H4 (cell line): ENCODE measurements at regions not wholly inside any gene's neighbourhood (a gene's known extent, or its start where the extent isn't known, plus 50 kb on each side); places are given as distances from the start of the nearest gene placed in this dataset.

ENCODE experiments used
- DNase-seq: peaks from one replicate; pipeline ENCODE4 v3.0.0-alpha.2; 2015; ENCODE audit warnings: low spot score

DNA sequence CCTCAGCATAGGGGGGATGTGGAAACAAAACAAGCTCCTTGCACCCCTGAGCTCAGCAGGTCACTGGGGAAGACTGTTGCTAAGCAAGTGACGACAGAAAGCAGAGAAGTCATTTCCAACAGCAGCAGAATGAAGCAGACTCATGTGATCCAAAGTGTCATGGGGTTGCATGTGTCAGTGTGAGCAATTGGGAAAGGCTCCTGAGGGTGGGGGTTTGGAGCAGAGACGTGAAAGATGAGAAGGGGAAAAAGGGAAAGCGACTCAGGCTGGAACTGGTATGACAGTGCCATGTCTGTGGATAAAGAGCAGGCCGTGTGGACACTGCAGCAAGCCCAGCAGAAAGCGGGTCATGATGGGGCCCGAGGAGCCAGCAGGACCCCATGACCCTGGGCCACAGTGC, 363.9 kb downstream of the PREX1 start:
- DNase-seq = peak; percentile 48

DNA sequence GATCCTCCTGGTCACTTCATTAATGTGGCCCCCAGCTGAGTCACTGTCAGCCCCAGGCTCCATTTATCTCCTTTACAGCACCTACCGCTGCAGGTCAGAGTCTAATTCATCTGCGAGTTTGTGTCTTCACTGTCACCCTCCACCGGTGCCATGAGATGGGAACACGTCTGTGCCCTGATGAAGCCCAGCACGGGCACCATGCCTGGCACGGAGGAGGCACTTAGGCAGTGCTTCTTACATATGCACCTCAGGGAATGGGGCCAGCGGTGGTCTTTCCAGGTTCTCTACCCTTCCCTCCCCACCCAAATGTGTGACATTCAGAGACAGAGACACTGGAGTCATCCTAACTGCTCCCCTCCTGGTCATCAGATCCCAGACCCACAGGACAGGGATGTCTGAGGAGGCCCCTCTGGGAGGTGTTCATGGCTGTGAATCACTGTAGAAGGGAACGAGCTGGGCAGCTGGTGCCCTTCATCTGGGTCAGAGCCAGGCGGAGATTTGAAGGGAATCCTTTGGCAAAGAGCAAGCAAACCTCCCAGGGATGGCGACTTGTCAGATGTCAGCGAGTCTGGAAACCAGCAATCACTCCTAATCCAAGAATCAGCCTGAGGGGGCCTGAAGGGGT, 364.6 kb downstream of the PREX1 start:
- DNase-seq = no peak

DNA sequence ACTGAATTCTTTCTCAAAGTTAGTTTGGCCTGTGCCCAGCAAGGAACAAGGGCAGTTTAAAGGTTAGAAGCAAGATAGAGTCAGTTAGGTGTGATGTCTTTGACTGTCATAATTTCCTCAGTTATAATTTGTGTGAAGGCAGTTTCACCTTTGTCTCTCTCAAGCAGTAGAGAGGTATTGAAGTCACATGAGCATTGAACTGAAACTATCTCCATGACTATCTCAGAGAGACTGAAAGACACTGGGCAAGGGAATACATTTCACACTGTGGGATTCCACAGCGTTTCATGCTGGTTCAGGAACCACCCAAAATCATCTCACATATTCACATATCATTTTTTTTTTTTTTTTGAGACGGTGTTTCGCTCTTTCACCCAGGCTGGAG, 366.1 kb downstream of the PREX1 start:
- DNase-seq = no peak

DNA sequence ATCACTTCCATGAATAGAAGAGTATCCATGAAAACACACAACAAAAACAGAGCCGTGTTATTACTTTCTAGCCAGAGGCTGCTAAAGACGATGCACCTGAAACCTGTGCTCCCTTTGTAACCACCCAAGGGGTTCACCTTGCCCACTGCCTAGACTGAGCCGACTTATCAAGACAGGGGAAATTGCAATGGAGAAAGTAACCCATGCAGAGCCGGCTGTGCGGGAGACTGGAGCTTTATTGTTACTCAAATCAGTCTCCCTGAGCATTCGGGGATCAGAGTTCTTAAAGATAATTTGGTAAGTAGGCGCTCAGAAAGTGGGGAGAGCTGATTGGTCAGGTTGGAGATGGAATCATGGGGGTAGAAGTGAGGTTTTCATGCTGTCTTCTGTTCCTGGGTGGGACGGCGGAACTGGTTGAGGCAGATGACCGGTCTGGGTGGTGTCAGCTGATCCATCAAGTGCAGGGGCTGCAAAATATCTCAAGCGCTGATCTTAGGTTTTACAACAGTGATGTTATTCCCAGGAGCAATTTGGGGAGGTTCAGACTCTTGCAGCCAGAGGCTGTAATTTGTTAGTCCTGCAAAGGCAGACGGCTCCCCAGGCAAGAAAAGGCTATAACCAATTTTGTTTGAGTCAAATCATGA, 366.6 kb downstream of the PREX1 start:
- DNase-seq = no peak

DNA sequence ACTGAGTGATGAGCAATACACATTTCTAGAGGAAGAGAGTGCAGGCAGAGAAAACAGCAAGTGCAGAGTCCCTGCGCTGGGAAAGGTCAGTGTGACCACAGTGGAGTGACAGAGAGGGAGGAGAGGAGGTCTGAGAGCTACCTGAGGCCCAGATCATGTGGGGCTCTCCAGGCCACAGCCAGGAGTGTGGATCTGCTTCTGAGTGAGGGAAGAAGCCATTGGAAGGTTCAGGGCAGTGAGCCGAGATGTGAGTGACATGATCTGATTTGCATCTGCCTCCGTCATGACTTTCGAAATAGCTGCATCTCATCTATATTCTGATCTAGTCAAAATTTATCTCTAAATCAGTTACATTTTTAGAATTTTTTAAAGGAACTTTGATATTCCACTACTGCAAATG, 367.1 kb downstream of the PREX1 start:
- no peak for DNase-seq

DNA sequence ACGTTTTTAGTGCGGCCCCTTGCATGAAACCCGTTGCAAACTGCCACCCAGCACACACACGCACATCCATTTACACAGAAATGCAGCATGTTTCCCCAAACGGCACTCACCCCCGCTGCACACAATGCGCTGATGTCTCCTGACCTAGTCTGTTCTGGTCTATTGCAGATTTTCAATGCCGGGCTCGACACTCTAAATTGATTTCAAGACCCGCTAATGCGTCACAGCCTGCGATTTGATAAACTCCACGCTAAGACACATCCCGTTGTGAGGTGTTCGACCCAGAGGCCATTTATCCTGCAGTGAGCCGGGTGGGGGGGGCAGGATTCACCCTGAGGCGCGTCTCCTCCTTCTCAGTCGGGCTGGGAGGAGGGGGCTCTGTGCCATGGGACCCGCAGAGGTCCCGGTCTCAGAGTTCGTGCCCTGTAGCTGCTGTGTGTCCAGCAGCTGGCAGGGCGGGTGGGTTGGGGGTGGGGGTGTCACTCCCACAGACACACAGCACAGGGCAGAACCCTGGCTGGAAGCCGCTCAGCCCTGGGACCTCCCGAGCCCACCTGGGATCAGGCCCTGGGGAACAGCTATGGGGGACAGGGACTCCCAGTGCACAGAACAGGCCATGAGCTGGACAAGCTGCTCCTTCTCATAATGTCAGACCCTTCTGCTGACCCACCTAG, 367.9 kb downstream of the PREX1 start:
- DNase-seq = no peak

DNA sequence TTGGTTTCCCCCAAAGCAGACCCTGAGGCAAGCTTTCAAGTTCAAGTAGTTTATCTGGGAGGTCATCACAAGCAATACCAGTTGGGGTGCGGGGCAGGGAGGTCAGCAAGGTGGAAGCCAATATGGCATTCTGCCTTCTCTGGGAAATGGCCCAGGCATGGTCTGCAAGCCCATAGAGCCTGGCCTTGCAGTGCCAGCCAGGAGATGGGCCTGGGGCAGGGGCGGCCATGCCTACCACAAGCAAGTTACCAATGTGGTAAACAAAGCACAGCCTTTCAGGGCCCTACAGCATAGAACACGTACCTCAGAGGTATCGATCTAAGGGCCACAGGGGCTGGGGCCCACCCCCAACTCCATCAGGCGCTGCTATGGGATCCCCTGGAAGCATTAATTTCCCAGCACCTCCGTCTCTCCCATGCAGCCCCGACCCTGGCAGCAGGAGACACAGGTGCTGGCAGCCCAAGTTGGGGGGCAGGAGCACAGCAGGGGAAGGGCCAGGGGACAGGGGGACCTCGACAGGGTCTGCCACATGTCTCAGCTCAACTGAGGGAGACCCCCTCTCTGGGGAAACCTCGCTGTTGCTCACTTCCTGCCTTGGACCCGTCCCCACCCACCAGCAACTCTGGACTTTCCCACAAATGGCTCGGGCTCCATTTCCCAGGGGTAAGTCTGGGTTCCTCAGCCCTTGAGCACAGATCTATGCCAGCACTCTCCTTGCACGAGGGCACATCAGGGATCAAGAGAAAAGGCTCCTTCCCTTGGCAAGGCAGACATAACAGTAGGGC, 369.0 kb downstream of the PREX1 start:
- DNase-seq = no peak

DNA sequence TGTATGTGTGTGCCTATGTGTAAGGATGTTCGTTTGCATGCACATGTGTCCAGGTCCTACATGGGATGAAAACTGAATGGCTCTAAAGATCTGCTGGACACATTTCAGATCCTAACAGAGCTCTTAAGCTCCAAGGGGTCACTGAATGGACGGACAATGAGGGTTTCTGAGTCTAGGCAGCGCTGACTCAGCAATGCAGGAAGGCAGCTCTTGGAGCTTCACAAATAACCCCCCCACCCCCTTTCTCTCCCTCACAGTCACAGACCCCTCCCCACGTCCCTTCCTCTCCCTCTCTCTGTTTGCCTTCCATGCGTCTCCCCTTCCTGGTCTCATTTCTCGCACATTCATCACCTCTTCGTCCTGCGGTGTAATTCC, 369.8 kb downstream of the PREX1 start:
- no peak for DNase-seq

DNA sequence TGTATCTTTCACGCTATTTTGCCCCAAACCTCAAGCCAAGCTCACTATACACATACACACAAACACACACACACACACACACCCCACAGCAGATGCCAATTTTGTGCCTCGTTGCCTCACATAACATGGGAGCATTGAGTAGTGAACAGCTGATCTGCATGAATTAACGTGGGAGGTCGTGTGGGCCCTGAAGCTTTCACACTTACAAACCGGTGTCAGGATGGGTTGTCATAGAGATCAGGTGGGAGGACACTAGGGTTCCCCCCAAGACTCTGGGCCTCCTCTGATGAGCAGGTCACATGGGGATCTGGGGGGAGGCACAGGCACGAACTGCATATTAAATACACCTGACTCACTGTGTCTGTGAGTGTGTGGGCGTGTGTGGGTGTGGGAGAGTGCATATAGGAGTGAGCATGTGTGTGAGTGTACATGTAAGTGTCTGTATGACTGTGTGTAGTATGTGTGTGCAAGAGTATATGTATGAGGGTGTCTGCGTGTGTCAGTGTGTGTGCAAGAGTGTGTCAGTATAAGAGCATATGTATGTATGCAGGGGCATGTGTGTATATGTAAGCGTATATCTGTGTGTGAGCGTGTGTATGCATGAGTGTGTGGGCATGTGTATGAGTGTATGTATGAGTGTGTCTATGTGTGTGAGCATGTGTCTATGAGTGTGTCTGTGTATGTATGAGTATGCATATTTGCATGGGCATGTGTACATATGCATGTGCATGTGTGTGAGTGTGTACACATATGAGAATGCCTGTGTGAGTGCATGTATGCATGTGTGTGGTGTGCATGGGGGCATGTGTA, 370.4 kb downstream of the PREX1 start:
- DNase-seq = no peak

DNA sequence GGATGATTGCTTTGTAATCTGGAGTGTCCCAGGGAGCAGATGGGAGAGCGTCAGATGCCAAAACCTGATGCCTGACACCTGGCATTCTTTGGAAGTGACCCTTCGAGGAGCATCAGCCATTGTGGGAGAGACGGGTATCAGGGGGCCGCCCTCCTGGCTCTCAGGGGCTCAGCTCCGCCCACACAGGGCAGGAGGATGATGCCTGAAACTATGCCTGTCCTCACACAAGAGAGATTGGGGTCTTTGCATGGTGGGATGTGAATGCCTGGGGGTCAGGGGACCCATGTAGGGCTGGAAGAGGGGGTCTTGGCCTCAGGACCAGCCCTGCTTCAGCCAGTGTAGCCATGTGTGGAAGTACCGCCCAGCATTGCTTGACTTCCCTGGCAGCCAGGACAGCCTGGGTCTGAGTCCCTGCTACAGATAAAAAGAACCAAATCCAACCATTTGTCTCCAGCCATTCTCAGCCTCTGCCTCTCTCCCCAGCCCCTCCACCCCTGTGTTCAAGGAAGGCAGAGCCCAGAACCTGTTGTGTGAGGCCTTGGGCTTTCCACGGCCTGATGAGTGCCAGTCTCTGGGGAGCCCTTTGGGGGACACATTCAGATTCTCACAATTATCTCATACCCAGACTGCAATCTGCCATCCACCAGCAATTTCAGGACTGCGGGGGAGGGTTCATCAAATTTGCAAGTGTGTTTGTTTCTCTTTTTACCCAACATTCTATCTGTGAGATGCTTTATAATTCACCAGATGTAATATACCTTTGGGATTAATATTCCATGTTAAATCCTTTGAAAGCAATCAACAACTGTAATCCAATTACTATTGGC, 371.2 kb downstream of the PREX1 start:
- no peak for DNase-seq

DNA sequence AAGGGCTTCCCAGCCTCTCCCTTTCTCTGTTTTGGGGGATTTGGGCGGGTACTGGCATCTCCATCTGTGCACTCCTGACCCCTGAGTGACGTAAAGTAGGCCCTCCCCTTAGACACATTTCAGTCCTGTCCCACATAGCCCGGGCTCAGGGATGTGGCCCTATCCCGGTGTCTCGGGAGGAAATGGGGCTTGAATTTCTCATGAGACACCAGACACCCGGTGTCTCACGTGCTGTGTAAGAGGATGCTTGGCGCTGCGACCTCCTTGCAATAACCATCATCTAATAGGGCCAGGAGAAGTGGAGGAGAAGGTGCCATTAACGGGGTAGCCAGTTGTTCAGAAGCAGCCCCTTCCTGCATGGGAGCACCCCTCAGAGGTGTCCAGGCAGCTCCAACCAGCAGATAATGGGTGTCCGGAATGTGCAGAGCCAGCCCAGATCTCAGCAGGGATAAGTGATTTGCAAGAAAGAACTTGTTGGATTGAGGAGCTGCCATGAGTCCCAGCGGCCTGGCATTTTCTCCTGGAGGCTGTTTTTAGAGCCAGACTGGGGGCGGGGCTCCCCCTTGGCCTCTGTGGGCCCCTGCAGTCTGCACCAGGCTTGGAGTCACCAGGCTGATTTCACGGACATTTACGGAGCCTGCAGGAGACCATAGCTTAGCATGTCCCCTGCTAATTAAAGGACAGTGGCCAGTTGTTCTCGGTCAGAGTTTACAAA, 372.0 kb downstream of the PREX1 start:
- no peak for DNase-seq

DNA sequence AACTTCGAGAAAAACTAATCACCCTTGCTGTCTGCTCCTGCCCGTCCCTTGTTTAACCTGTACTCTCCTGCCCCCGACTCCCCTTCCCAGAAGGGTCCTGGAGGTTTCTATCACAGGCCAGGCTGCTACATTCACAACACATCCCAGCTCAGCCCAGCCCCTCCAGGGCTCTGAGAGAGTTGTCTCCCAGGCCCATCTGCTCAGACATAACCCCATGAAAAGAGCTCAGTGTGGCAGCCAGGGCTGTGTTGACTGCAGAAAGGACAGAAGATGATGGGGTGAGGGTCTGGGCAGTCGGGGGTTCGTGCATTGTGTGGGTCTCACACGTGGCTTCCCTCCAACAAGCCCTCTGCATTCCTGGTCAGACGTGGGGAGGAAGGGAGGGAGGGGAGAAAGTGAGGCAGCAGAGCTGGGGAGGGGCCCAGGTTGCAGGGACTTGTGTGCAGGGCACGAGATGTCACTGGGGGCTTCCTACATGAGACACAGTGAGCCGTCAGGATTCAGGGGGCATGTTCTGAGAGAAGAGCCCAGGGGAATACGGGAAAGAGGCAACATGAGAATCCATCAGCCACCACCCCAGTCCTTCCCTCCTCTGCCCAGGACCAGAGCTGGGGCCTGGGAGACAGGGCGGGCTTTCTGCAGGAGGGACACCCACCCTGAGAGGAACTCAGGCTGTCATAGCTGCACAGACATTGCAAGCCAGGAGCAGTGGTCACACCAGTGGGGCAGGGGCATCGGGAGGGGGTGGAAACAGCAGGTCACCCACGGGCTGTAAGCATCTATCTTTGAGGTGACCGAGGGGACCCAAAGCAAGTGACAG, 372.9 kb downstream of the PREX1 start:
- no peak for DNase-seq

DNA sequence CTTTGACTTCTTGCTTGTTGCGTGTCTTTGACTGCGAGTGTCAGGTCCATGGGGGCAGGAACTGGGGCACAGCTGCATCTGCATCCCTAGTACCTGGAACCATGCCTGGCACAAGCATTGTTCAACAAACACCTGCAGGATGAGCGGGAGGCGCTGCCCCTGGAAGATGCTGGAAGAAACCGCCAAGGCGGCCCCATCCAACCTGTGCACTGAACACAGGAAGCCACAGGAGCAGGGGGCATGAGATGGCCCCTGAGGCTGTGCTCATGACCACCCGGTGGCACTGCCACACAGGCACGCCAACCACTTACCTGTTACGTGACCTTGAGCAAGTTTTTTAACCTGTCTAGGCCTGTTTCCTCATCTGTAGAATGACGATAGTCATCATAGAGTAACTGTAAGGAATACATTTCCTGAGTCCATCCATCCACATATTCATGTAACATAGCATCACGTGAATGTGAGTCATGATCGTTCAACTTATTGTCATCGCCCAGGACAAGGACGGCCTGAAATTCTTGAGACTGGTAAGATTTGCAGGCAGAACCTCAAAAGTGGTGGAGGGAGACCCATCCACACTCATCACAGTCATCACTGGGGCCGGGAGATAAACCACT, 374.2 kb downstream of the PREX1 start:
- DNase-seq = no peak

DNA sequence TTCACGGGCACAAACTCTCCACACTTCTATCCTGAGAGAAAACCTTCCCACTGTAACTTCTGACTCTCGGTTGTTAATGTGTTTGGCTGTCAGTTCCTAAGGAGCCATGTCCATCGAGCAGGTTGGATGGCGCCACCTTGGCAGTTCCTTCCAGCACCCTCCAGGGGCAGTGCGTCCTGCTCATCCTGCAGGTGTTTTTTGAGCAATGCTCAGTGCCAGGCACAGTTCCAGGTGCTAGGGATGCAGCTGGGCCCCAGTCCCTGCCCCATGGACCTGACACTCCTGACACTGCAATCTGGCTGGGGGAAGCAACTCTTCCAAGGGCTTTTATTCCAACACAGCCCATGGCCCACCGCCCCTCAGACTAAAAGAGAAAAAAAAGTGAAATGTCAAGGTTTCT, 376.4 kb downstream of the PREX1 start:
- no peak for DNase-seq

DNA sequence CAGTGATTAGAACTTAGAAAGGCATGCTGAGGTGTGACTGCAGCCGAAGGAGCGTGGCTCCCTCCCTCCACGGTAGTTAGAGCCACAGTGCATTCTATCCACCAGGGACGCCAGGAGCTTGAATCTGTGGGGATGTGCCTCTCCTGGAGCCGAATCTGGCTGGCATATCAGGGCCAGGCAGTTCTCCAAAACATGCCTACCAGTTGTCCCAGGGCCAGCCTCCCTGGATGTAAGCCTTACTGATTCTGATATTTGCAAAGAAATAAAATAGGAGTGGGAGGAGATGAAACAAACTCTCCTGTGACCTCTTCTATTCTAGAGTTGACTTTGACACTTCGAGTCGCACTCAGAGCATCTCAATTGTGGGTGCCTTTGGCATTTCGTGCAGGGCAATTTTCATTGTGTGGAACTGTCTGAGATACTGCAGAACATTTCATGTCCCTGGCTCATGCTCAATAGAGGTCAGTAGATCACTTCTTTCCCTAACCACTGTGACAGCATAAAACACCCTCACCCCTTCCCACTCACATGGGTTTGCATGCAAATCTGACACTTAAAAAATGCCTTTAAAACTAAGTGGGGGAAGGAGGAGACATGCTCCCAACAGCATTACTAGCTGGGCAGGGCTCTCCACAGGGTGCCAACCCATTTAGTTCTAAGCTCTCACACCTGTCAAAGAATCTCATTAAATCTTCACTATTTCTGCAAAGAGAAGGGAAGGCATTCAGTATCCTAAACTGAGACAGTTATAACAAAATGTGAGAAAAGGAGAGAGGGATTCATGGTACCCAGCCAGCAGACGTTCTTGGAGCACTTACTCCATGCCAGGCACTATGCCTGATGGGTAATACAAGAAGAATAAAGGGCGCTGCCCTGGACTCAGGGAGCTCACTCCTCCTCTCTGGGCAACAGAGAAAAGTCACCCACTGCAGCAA, 378.9 kb downstream of the PREX1 start:
- no peak for DNase-seq

DNA sequence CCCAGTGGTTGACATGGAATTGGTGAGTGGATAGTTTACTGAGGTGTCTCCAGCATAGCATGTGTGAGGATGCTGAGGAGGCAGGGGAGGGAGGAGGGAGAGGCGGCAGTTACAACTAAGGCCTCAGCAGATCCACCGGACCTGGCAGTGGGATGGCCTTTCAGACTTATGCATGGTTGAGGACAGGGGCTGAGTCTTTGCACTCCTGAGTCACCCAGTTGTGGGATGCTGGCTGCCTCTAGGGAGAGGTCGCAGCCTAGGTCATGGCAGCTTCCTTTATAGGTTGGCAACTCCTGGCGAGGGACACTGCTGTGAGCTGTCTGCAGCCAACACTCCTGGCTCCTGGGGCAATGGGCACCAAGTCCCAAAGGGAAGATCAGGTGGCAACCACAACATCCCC, 380.3 kb downstream of the PREX1 start:
- DNase-seq = no peak

DNA sequence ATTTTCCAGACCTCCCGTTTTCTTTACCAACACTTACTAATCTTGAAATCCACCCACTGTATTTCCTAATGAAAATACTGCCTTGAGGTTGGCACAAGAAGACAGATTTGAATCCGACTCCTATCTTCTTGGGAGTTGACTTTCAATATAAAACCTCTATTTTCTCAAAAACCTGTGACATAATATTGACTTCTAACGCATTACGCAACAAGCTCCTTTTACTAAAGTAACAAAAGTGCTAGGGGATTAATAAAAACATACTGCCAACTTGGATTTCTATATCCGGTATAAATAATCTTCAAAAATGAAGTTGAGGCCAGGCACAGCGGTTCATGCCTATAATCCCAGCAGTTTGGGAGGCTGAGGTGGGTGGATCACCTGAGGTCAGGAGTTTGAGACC, 382.0 kb downstream of the PREX1 start:
- DNase-seq = no peak

DNA sequence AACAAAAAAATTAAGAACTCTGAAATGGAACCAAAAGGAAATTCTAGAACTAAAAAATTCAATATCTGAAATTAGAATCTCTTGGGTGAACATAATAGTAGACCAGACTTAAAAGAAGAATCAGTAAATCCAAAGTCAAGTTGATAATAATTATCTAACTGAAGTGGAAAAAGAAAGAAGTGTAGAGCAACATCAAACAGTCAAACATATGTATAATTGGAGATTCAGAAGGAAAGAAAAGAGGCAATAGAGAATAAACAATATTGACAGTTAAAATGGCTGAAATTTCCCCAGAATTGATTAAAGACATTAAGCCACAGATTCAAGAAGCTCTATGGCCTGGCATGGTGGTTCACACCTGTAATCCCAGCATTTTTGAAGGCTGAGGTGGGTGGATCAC, 383.6 kb downstream of the PREX1 start:
- no peak for DNase-seq
